Breast epithelium (tissue), 4 donors: ENCODE measurements at regions not wholly inside any gene's neighbourhood (a gene's known extent, or its start where the extent isn't known, plus 50 kb on each side); places are given as distances from the start of the nearest gene placed in this dataset.

Experiments
- DNase-seq, 2 donors: peaks; one replicate each; pipeline ENCODE4 v3.0.0-alpha.2; 2019; ENCODE audit warnings: low spot score in 2 of 2
- H3K27ac ChIP-seq, 2 donors: fragments of 200-600 bp; sonication (generic) in 1 of 2; one replicate each; pipeline ENCODE4 v1.5.1; 2016 to 2019; ENCODE audit warnings: mild to moderate bottlenecking in 1 of 2
- H3K27me3 ChIP-seq, 2 donors: fragments of 200-600 bp; sonication (generic) in 1 of 2; one replicate each; pipeline versions ENCODE4 v1.5.1 to v1.6.0; 2017 to 2019; ENCODE audit warnings: control low read depth in 1 of 2, mild to moderate bottlenecking in 1 of 2
- H3K36me3 ChIP-seq: fragments of 200-600 bp; one replicate; pipeline ENCODE4 v1.5.1; 2019
- H3K4me1 ChIP-seq, 2 donors: fragments of 200-600 bp; sonication (generic); one replicate each; pipeline ENCODE4 v1.5.1; 2016 to 2019; ENCODE audit warnings: control low read depth in 1 of 2
- H3K4me3 ChIP-seq, 3 donors: fragments of 200-600 bp; sonication (generic); 1 replicate in 2 of 3; 2 replicates in 1 of 3; pipeline ENCODE4 v1.5.1; 2016 to 2019; ENCODE audit warnings: mild to moderate bottlenecking in 3 of 3, moderate library complexity in 2 of 3
- H3K9me3 ChIP-seq, 2 donors: fragments of 200-600 bp; sonication (generic) in 1 of 2; one replicate each; pipeline ENCODE4 v1.5.1; 2016 to 2019; ENCODE audit warnings: control low read depth in 1 of 2
- POLR2A ChIP-seq: fragments of 450-650 bp; IDR thresholded peaks from one replicate; pipeline ENCODE4 v1.6.1; 2016; ENCODE audit warnings: antibody characterized with exemption, mild to moderate bottlenecking, moderate library complexity
- POLR2AphosphoS5 ChIP-seq, 3 donors: sonication (generic); formaldehyde crosslinking; IDR thresholded peaks; one replicate each; pipeline ENCODE4 v1.6.1; 2017; ENCODE audit warnings: antibody characterized with exemption in 3 of 3
- intact Hi-C: fragments of 100-400 bp; cut with DNase I; formaldehyde crosslinking; loops from one replicate; pipeline ENCODE4 v1.15.1; 2023; ENCODE audit warnings: low total_unique reads
- TF ChIP-seq, protein P1 (sequence below), 3 donors: fragments of 450-650 bp; IDR thresholded peaks; one replicate each; pipeline ENCODE4 v1.5.1; 2016 to 2017; ENCODE audit warnings: antibody characterized with exemption in 3 of 3, mild to moderate bottlenecking in 3 of 3, moderate library complexity in 3 of 3

DNA sequence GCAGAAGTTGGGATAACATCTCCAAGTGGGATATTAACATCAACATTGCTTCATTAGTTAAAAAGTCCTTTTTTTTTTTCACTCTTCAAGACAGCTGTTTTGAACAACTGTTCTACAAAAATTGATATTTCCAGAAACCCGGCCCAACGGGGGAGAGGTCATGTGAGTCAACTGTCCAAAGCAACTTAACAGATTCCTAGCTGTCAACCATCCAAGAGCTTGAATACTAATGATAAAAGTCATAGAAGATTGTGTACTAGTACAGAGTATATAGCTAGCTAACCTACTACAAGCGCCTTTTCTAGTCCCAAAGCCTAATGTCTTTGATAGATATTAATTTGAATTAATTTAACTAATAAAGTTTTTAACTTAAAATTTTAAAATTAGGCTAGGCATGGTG lies 172.0 kb downstream of the CYB561 start:
- Histone ChIP-seq H3K36me3 (no peaks in the 10 kb centered on the region), H3K9me3 (no peaks in the 10 kb centered on the region), H3K4me3 (no peak overlapping the region), H3K27me3 (no peaks in the 10 kb centered on the region), H3K4me1 (no peaks in the 10 kb centered on the region), H3K27ac (no peak overlapping the region)
- TF ChIP-seq POLR2AphosphoS5 (IDR thresholded peaks at IDR 0.05), result no peak
- no peak for TF ChIP-seq POLR2A
- TF ChIP-seq, protein P1, sequence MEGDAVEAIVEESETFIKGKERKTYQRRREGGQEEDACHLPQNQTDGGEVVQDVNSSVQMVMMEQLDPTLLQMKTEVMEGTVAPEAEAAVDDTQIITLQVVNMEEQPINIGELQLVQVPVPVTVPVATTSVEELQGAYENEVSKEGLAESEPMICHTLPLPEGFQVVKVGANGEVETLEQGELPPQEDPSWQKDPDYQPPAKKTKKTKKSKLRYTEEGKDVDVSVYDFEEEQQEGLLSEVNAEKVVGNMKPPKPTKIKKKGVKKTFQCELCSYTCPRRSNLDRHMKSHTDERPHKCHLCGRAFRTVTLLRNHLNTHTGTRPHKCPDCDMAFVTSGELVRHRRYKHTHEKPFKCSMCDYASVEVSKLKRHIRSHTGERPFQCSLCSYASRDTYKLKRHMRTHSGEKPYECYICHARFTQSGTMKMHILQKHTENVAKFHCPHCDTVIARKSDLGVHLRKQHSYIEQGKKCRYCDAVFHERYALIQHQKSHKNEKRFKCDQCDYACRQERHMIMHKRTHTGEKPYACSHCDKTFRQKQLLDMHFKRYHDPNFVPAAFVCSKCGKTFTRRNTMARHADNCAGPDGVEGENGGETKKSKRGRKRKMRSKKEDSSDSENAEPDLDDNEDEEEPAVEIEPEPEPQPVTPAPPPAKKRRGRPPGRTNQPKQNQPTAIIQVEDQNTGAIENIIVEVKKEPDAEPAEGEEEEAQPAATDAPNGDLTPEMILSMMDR (IDR thresholded peaks at IDR 0.05), result no peak
- intact Hi-C loops, result loop anchor here (10.0 kb wide), 1 partner anchor 381 kb away; no protein-coding TSS in a partner anchor
- no peak for DNase-seq

DNA sequence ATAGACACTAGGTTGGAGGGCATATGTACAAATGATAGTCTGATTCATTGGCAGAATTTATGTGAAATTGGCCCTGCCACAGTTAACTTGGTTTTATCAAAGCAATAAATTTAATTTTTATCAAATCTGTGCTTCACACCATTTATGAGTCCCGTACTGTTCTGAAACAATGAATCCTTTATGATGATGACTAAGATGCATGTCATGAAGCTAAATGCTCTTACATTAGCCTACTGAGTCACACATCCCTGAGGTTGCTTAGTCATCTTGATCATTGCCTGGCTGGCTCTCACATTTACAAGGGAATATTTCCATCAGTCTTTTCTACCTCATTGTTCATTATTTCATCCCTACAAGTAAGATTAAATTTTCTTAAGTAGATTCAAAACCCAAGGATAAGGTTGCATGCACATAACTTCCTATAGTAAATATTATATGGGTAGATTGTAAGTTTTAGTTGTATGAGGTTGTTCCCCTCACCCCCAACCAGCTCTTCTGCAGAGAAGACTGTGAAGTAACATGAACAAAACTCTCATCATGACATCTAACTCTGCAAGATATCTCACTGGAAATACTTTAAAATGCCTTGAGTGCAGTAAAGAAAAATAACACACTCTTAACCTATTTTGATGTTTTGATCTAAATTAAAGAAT lies 170.7 kb downstream of the CYB561 start:
- TF ChIP-seq, protein P1 (IDR thresholded peaks at IDR 0.05), result no peak
- no peak for TF ChIP-seq POLR2AphosphoS5 (IDR thresholded peaks at IDR 0.05)
- TF ChIP-seq POLR2A, result no peak
- Histone ChIP-seq H3K27ac (no peak overlapping the region), H3K4me1 (no peaks in the 10 kb centered on the region), H3K9me3 (no peaks in the 10 kb centered on the region), H3K36me3 (no peaks in the 10 kb centered on the region), H3K27me3 (no peaks in the 10 kb centered on the region), H3K4me3 (no peak overlapping the region)
- intact Hi-C loops, result loop anchor here (10.0 kb wide), 1 partner anchor 379 kb away; no protein-coding TSS in a partner anchor
- DNase-seq, result no peak

DNA sequence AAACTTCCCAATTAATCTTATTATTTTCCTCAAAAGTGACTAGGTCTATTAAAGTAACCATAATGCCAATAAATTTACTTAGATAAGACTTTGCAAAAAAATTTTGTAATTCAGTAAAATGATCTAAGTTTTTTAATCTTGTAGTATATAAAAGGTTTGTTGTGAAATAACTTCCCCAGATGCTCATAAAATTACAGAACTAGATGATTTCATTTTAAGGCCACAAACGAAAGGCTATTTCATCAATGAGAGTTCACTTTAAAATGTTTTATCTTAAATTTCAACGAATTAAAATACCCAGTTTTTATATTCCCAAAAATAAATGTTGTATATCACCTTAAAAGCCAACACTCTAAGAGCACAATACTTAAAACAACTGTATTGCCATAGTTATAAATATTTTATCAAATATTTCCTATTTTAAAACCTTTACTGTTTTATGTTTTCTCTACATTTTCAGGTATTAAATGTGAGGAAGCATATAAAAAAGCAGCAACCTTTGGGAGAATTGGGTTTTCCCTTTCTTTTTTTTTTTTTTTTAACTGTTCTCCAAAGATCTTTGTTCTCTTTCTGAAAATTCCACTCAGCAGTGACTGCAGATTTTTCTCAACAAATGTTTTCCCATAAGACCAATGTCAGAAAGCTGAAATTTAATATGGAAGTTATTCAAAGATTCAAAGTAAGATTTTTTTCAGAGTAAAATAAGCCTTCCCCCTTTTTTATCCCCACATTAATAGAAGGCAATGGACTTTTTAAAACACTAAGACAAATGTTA lies 169.9 kb downstream of the CYB561 start:
- Histone ChIP-seq H3K27ac (no peak overlapping the region), H3K4me3 (no peak overlapping the region), H3K4me1 (no peaks in the 10 kb centered on the region), H3K27me3 (no peaks in the 10 kb centered on the region), H3K9me3 (no peaks in the 10 kb centered on the region), H3K36me3 (no peaks in the 10 kb centered on the region)
- TF ChIP-seq, protein P1 (IDR thresholded peaks at IDR 0.05), result no peak
- TF ChIP-seq POLR2AphosphoS5 (IDR thresholded peaks at IDR 0.05) (no peak), POLR2A (no peak)
- DNase-seq, result no peak
- intact Hi-C loops, result loop anchor here (10.0 kb wide), 1 partner anchor 379 kb away; no protein-coding TSS in a partner anchor

DNA sequence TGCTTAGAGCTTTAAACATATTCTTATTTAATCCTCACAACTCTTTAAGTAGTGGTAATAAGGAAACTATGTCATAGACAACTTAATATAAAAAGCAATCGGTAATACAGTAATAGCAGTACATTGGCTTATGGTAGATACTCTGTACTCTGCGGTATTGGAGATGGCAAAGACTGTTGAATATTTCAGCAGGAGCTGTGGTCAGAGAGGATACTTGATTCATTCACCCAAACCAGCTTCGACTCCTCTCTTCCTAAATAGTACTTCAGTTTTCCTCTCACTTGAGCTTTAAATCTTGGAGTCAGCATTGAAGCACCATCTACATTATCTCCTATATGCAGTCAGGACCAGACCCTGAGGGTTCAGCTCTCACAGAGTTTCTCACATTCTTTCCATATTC lies 169.3 kb downstream of the CYB561 start:
- intact Hi-C loops, result loop anchor here (10.0 kb wide), 1 partner anchor 378 kb away; no protein-coding TSS in a partner anchor
- no peak overlapping the region for H3K27ac ChIP-seq
- no peak for DNase-seq
- no peaks in the 10 kb centered on the region for H3K9me3 ChIP-seq
- H3K4me3 ChIP-seq, result no peak overlapping the region
- H3K36me3 ChIP-seq, result no peaks in the 10 kb centered on the region
- H3K4me1 ChIP-seq, result no peaks in the 10 kb centered on the region
- TF ChIP-seq, protein P1 (IDR thresholded peaks at IDR 0.05), result no peak
- TF ChIP-seq POLR2A, result no peak
- no peak for TF ChIP-seq POLR2AphosphoS5 (IDR thresholded peaks at IDR 0.05)
- no peaks in the 10 kb centered on the region for H3K27me3 ChIP-seq

DNA sequence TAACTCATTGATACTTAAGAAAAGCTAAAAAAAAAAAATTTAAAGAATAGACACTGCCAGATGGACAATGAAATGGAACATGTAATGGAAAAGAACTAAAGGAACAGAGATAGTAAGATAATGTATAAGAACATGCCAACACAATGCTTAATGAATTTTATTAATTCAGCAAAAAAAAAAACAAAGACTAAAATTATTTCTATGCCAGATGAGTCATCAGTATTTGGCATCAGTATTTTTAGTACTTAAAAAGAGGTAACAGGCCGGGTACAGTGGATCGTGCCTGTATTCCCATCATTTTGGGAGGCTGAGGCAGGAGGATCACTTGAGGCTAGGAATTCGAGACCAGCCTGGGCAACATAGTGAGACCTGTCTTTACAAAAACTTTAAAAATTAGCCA lies 168.5 kb downstream of the CYB561 start:
- Histone ChIP-seq H3K4me1 (no peaks in the 10 kb centered on the region), H3K4me3 (no peak overlapping the region), H3K36me3 (no peaks in the 10 kb centered on the region), H3K27ac (no peak overlapping the region), H3K27me3 (no peaks in the 10 kb centered on the region), H3K9me3 (no peaks in the 10 kb centered on the region)
- intact Hi-C loops, result loop anchor here (10.0 kb wide), 1 partner anchor 377 kb away; no protein-coding TSS in a partner anchor
- TF ChIP-seq, protein P1 (IDR thresholded peaks at IDR 0.05), result no peak
- TF ChIP-seq POLR2A (no peak), POLR2AphosphoS5 (IDR thresholded peaks at IDR 0.05) (no peak)
- DNase-seq, result no peak
